Natural killer cell (primary cell): ENCODE measurements at regions not wholly inside any gene's neighbourhood (a gene's known extent, or its start where the extent isn't known, plus 50 kb on each side); places are given as distances from the start of the nearest gene placed in this dataset.
A peak's percentile ranks its signal among the peaks of the same experiment; 100 is the strongest.

Experiments
- ATAC-seq, 3 donors: fragments of 150-1000 bp in 2 of 3; fragments of 200-7000 bp in 1 of 3; cut with Tn5 transposase; 1 replicate in 1 of 3; 2 replicates in 2 of 3; pipeline ENCODE4 v1.10.0; 2021; ENCODE audit warnings: mild to moderate bottlenecking in 2 of 3, moderate library complexity in 2 of 3
- DNase-seq, 2 donors: peaks; one replicate each; pipeline versions ENCODE4 v3.0.0 to v3.0.0-alpha.2; 2013 to 2021; ENCODE audit warnings: mixed read lengths in 1 of 2
- H3K27ac ChIP-seq: one replicate; pipeline ENCODE4 v1.5.1; 2013; ENCODE audit warnings: mild to moderate bottlenecking, low read length
- H3K27me3 ChIP-seq: one replicate; pipeline ENCODE4 v1.6.1; 2013; ENCODE audit warnings: low read length; ENCODE audit not compliant: control insufficient read depth, insufficient read depth
- H3K36me3 ChIP-seq: one replicate; pipeline ENCODE4 v1.6.1; 2013; ENCODE audit warnings: low read length; ENCODE audit not compliant: control insufficient read depth, insufficient read depth
- H3K4me1 ChIP-seq: one replicate; pipeline ENCODE4 v1.6.1; 2013; ENCODE audit warnings: low read length; ENCODE audit not compliant: control insufficient read depth, insufficient read depth
- H3K4me3 ChIP-seq: one replicate; pipeline ENCODE4 v1.5.1; 2013; ENCODE audit warnings: low read length
- H3K9me3 ChIP-seq: one replicate; pipeline ENCODE4 v1.6.1; 2013; ENCODE audit warnings: low read length; ENCODE audit not compliant: control insufficient read depth, insufficient read depth
- H3K27ac Mint-ChIP-seq, 2 donors: one replicate each; pipeline ENCODE4 v1.8.0; 2022; ENCODE audit warnings: mild to moderate bottlenecking in 2 of 2, mixed read lengths in 2 of 2, moderate library complexity in 1 of 2
- H3K27me3 Mint-ChIP-seq, 2 donors: one replicate each; pipeline ENCODE4 v1.8.0; 2022; ENCODE audit warnings: low read depth in 2 of 2, mixed read lengths in 2 of 2
- H3K36me3 Mint-ChIP-seq: one replicate; pipeline ENCODE4 v1.8.0; 2022; ENCODE audit warnings: mixed read lengths
- H3K4me1 Mint-ChIP-seq, 2 donors: one replicate each; pipeline ENCODE4 v1.8.0; 2022; ENCODE audit warnings: mixed read lengths in 2 of 2
- H3K4me3 Mint-ChIP-seq: one replicate; pipeline ENCODE4 v1.8.0; 2022; ENCODE audit warnings: mild to moderate bottlenecking, moderate library complexity, mixed read lengths
- H3K9me3 Mint-ChIP-seq, 2 donors: one replicate each; pipeline ENCODE4 v1.8.0; 2022; ENCODE audit warnings: mixed read lengths in 2 of 2
- WGBS: methylation state at CpG from one replicate; pipeline ENCODE4 v1.1.7; 2013; ENCODE audit warnings: missing lambda C conversion rate; ENCODE audit not compliant: insufficient coverage; 5-methylcytosine and 5-hydroxymethylcytosine counted together
- intact Hi-C: fragments of 100-400 bp; cut with micrococcal nuclease; formaldehyde crosslinking; loops from one replicate; pipeline ENCODE4 v1.14.2; 2022
- TF ChIP-seq, protein P1 (sequence below): fragments of 200-600 bp; IDR thresholded peaks from one replicate; pipeline ENCODE4 v1.8.0; 2022; ENCODE audit warnings: antibody characterized with exemption

DNA sequence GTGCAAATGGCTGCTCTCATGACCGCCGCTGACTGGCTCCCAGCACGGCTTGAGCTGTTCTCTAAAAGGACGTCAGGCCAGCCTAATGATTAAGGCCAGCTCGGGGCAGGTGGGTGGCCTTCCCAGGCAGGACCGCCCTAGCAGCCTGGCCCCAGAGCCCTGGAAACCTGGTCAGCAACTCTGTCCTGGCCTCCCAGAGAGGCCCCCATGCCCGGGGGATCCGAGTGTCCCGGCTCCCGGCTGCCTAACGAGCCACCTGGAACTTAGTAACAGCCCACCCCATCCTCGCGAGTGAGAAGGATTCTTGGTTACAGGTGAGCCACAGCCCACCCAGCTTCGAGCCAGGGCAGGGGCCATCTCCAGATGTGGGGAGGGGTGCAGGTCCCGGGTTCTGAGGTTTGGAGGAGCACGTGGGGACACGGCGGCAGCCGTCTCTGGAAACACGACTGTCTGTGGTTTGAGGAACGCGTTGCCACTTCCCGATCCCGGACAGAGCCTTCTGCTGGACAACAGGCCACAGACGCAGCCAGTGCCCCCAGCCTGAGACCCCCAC lies 73.8 kb upstream of the FBRSL1 start:
- peaks cover 11% of the 10 kb centered on the region for H3K4me1 ChIP-seq
- Mint-ChIP-seq H3K4me1 (peaks cover 0 to 4% of the 10 kb centered on the region in 2 donors), H3K27me3 (peaks cover 0 to 5% of the 10 kb centered on the region in 2 donors), H3K27ac (no peak overlapping the region), H3K36me3 (no peaks in the 10 kb centered on the region), H3K4me3 (no peak overlapping the region), H3K9me3 (no peaks in the 10 kb centered on the region)
- 93% methylated on average over 25 of the region's 25 CpGs for WGBS
- no peaks in the 10 kb centered on the region for H3K27me3 ChIP-seq
- H3K27ac ChIP-seq, result no peak overlapping the region
- no peaks in the 10 kb centered on the region for H3K9me3 ChIP-seq
- intact Hi-C loops, result no loop called here
- no peak overlapping the region for H3K4me3 ChIP-seq
- no peaks in the 10 kb centered on the region for H3K36me3 ChIP-seq
- ATAC-seq, result no peak
- TF ChIP-seq, protein P1, sequence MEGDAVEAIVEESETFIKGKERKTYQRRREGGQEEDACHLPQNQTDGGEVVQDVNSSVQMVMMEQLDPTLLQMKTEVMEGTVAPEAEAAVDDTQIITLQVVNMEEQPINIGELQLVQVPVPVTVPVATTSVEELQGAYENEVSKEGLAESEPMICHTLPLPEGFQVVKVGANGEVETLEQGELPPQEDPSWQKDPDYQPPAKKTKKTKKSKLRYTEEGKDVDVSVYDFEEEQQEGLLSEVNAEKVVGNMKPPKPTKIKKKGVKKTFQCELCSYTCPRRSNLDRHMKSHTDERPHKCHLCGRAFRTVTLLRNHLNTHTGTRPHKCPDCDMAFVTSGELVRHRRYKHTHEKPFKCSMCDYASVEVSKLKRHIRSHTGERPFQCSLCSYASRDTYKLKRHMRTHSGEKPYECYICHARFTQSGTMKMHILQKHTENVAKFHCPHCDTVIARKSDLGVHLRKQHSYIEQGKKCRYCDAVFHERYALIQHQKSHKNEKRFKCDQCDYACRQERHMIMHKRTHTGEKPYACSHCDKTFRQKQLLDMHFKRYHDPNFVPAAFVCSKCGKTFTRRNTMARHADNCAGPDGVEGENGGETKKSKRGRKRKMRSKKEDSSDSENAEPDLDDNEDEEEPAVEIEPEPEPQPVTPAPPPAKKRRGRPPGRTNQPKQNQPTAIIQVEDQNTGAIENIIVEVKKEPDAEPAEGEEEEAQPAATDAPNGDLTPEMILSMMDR, result no peak
- DNase-seq, result no peak

DNA sequence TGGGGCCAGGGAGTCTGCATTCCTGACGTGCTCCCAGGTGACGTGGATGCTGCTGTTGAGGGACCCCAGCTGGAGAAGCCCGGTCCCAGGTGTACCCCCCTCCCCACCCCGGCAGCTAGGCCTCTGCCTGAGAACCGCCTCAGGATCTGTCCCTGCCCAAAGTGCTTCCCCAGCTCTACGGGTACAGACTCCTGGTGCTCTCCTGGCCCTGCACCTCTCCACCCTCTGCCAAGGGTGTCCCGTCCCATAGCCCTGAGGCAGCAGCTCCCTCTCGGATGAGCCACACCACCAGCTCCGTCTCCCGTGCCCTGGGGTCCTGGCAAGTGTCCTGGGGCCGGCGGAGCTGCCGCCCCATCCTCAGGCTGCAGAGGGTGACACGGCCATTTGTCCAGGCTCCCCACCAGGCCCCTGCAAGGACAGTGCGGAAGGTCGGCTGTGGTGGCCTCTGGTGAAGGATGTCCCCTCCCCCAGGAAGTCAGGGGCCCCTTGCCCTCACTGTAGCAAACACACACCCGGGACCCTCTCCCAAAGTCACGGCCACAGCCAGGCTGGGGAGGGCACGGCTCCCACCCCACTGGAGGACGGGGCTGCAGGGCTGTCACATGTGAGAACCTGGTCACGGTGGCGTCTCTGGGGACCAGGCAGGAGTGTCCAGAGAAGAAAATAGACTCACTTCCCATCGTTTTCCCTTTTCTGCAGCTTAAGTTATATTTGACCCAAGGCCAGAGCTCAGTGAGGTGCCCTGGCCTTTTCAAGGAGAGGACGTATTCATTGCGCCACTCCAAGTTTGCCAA lies 74.4 kb upstream of the FBRSL1 start:
- H3K27me3 Mint-ChIP-seq, result peaks cover 0 to 5% of the 10 kb centered on the region in 2 donors
- ATAC-seq (no peak), DNase-seq (no peak)
- no peaks in the 10 kb centered on the region for H3K36me3 Mint-ChIP-seq
- H3K27ac ChIP-seq, result no peak overlapping the region
- no peak overlapping the region for H3K27ac Mint-ChIP-seq
- intact Hi-C loops, result loop anchor here (1.0 kb wide), 2 partner anchors 109 to 200 kb away; no protein-coding TSS in a partner anchor
- no peaks in the 10 kb centered on the region for H3K36me3 ChIP-seq
- no peaks in the 10 kb centered on the region for H3K9me3 Mint-ChIP-seq
- TF ChIP-seq, protein P1, result no peak
- WGBS, result 81% methylated on average over 25 of the region's 25 CpGs
- no peaks in the 10 kb centered on the region for H3K9me3 ChIP-seq
- H3K4me3 ChIP-seq, result no peak overlapping the region
- peaks cover 0 to 4% of the 10 kb centered on the region in 2 donors for H3K4me1 Mint-ChIP-seq
- no peaks in the 10 kb centered on the region for H3K27me3 ChIP-seq
- H3K4me3 Mint-ChIP-seq, result no peak overlapping the region
- peaks cover 11% of the 10 kb centered on the region for H3K4me1 ChIP-seq

GRCh38 chr12:132414634-132415326 lies 75.2 kb upstream of the FBRSL1 start:
- H3K9me3 ChIP-seq, result no peaks in the 10 kb centered on the region
- TF ChIP-seq, protein P1, result peak; percentile 93
- ATAC-seq (peak; percentile 78 to 96 (median 96)), DNase-seq (peak; percentile 67 to 89)
- peaks cover 11% of the 10 kb centered on the region for H3K4me1 ChIP-seq
- Mint-ChIP-seq H3K36me3 (no peaks in the 10 kb centered on the region), H3K9me3 (no peaks in the 10 kb centered on the region), H3K27me3 (peaks cover 0 to 3% of the 10 kb centered on the region in 2 donors), H3K4me1 (peaks cover 0 to 4% of the 10 kb centered on the region in 2 donors), H3K27ac (no peak overlapping the region), H3K4me3 (no peak overlapping the region)
- intact Hi-C loops, result loop anchor here (1.0 kb wide), 3 partner anchors 110 to 260 kb away; no protein-coding TSS in a partner anchor
- no peaks in the 10 kb centered on the region for H3K27me3 ChIP-seq
- H3K27ac ChIP-seq, result no peak overlapping the region
- 20% methylated on average over 30 of the region's 30 CpGs for WGBS
- H3K4me3 ChIP-seq, result no peak overlapping the region
- no peaks in the 10 kb centered on the region for H3K36me3 ChIP-seq
